ENCODE measurements at regions not wholly inside any gene's neighbourhood (a gene's known extent, or its start where the extent isn't known, plus 50 kb on each side); places are given as distances from the start of the nearest gene placed in this dataset.

GRCh38 chr13:32925506-32925905 lies 90.7 kb upstream of the KL start:
- Histone ChIP-seq H3K27ac (ENCODE audit: low read length) (no peak overlapping the region), H3K9me3 (ENCODE audit: control insufficient read depth, insufficient read depth, low read depth, low read length) (no peaks in the 10 kb centered on the region), H3K4me3 (ENCODE audit: low read depth in 2 of 2, low read length in 2 of 2) (no peak overlapping the region), H3K4me1 (ENCODE audit: control insufficient read depth, insufficient read depth, low read length) (no peaks in the 10 kb centered on the region), H3K27me3 (ENCODE audit: control insufficient read depth, insufficient read depth, low read length) (no peaks in the 10 kb centered on the region), H3K36me3 (ENCODE audit: control insufficient read depth, insufficient read depth, low read length) (no peaks in the 10 kb centered on the region)
- ChIA-PET CTCF (no interaction called here), POLR2A (interaction anchor here (0.6 kb wide), 1 partner anchor 43 kb away, joined by 10 read pairs; no protein-coding TSS in a partner anchor)
- BruUV-seq (replicated peaks): no TSS peak
- DNase-seq (ENCODE audit: low read depth, low spot score) (no peak), ATAC-seq (no peak)
- in situ Hi-C loops (cut with HindIII; ENCODE audit: low pct_unique_long_range_greater_than_20kb, low sequenced_read_pairs): no loop called here
- intact Hi-C loops (cut with micrococcal nuclease; ENCODE audit: unreplicated experiment): no loop called here
- no peak for TF ChIP-seq REST (IDR thresholded peaks at IDR 0.05; ENCODE audit: insufficient read depth in 1 of 2, low read depth in 2 of 2, low read length in 1 of 2)
- no peak for TF ChIP-seq POLR2AphosphoS5 (IDR thresholded peaks at IDR 0.05; ENCODE audit: low read depth, low read length)
- no peak for TF ChIP-seq SIN3A (IDR thresholded peaks at IDR 0.05; ENCODE audit: borderline replicate concordance, insufficient read depth, low read depth, low read length)
- no peak for TF ChIP-seq CTCF (IDR thresholded peaks at IDR 0.05)
- TF ChIP-seq TCF7L2 (IDR thresholded peaks at IDR 0.05; ENCODE audit: low read depth, low read length): no peak

GRCh38 chr13:32932376-32932775 lies 83.8 kb upstream of the KL start:
- ChIA-PET POLR2A (no interaction called here), CTCF (interaction anchor here (0.7 kb wide), 1 partner anchor 219 kb away, joined by 3 read pairs; no protein-coding TSS in a partner anchor)
- ATAC-seq (no peak), DNase-seq (ENCODE audit: low read depth, low spot score) (no peak)
- Histone ChIP-seq H3K4me3 (ENCODE audit: low read depth in 2 of 2, low read length in 2 of 2) (no peak overlapping the region), H3K4me1 (ENCODE audit: control insufficient read depth, insufficient read depth, low read length) (no peaks in the 10 kb centered on the region), H3K27me3 (ENCODE audit: control insufficient read depth, insufficient read depth, low read length) (no peaks in the 10 kb centered on the region), H3K27ac (ENCODE audit: low read length) (no peak overlapping the region), H3K9me3 (ENCODE audit: control insufficient read depth, insufficient read depth, low read depth, low read length) (no peaks in the 10 kb centered on the region), H3K36me3 (ENCODE audit: control insufficient read depth, insufficient read depth, low read length) (no peaks in the 10 kb centered on the region)
- in situ Hi-C loops (cut with HindIII; ENCODE audit: low pct_unique_long_range_greater_than_20kb, low sequenced_read_pairs) (no loop called here), intact Hi-C loops (cut with micrococcal nuclease; ENCODE audit: unreplicated experiment) (no loop called here)
- no TSS peak for BruUV-seq (replicated peaks)
- TF ChIP-seq POLR2AphosphoS5 (IDR thresholded peaks at IDR 0.05; ENCODE audit: low read depth, low read length): no peak
- TF ChIP-seq CTCF (IDR thresholded peaks at IDR 0.05): no peak
- TF ChIP-seq TCF7L2 (IDR thresholded peaks at IDR 0.05; ENCODE audit: low read depth, low read length): no peak
- TF ChIP-seq SIN3A (IDR thresholded peaks at IDR 0.05; ENCODE audit: borderline replicate concordance, insufficient read depth, low read depth, low read length): no peak
- TF ChIP-seq REST (IDR thresholded peaks at IDR 0.05; ENCODE audit: insufficient read depth in 1 of 2, low read depth in 2 of 2, low read length in 1 of 2): no peak

Measured in Panc1 (cell line).